Trophoblast cell (in vitro differentiated cells and primary cell): ENCODE measurements at regions not wholly inside any gene's neighbourhood (a gene's known extent, or its start where the extent isn't known, plus 50 kb on each side); places are given as distances from the start of the nearest gene placed in this dataset.

Experiments used
- DNase-seq, 2 donors: peaks; one replicate each; pipeline ENCODE4 v3.0.0-alpha.2; 2016
- H2AFZ ChIP-seq: 2 replicates; pipeline ENCODE4 v1.6.1; 2013; ENCODE audit warnings: low read length, moderate library complexity, mild to moderate bottlenecking; ENCODE audit not compliant: insufficient read depth, poor library complexity
- H2AK5ac ChIP-seq: 2 replicates; pipeline ENCODE4 v1.6.1; 2013; ENCODE audit warnings: mild to moderate bottlenecking, low read length
- H2BK120ac ChIP-seq: 2 replicates; pipeline ENCODE4 v1.6.1; 2013; ENCODE audit warnings: low read length, mild to moderate bottlenecking, moderate library complexity; ENCODE audit not compliant: insufficient read depth, poor library complexity
- H2BK12ac ChIP-seq: 2 replicates; pipeline ENCODE4 v1.6.1; 2013; ENCODE audit warnings: mild to moderate bottlenecking, low read length, moderate library complexity
- H2BK5ac ChIP-seq: 2 replicates; pipeline ENCODE4 v1.6.1; 2013; ENCODE audit warnings: low read length, low read depth, moderate library complexity, mild to moderate bottlenecking; ENCODE audit not compliant: poor library complexity
- H3K14ac ChIP-seq: 2 replicates; pipeline ENCODE4 v1.6.1; 2013; ENCODE audit warnings: mild to moderate bottlenecking, low read length
- H3K18ac ChIP-seq: 2 replicates; pipeline ENCODE4 v1.6.1; 2013; ENCODE audit warnings: mild to moderate bottlenecking, low read length
- H3K23ac ChIP-seq: 2 replicates; pipeline ENCODE4 v1.6.1; 2013; ENCODE audit warnings: low read length
- H3K27ac ChIP-seq: 2 replicates; pipeline ENCODE4 v1.5.1; 2013; ENCODE audit warnings: low read depth, mild to moderate bottlenecking, inconsistent platforms, low read length, moderate library complexity
- H3K27me3 ChIP-seq: 2 replicates; pipeline ENCODE4 v1.6.1; 2013; ENCODE audit warnings: inconsistent platforms, mild to moderate bottlenecking, low read length, moderate library complexity; ENCODE audit not compliant: insufficient read depth
- H3K36me3 ChIP-seq, 2 experiments: 1 replicate in 1 of 2; 2 replicates in 1 of 2; pipeline ENCODE4 v1.6.1; 2013; ENCODE audit warnings: low read length in 2 of 2, mild to moderate bottlenecking in 2 of 2, moderate library complexity in 1 of 2; ENCODE audit not compliant: insufficient read depth in 2 of 2, control insufficient read depth in 1 of 2
- H3K4ac ChIP-seq: 2 replicates; pipeline ENCODE4 v1.6.1; 2013; ENCODE audit warnings: low read depth, mild to moderate bottlenecking, low read length, moderate library complexity
- H3K4me1 ChIP-seq, 2 experiments: 1 replicate in 1 of 2; 2 replicates in 1 of 2; pipeline ENCODE4 v1.6.1; 2013; ENCODE audit warnings: low read length in 2 of 2, mild to moderate bottlenecking in 2 of 2, moderate library complexity in 1 of 2; ENCODE audit not compliant: insufficient read depth in 2 of 2, control insufficient read depth in 1 of 2
- H3K4me2 ChIP-seq: 2 replicates; pipeline ENCODE4 v1.6.1; 2013; ENCODE audit warnings: inconsistent platforms, mild to moderate bottlenecking, low read length, moderate library complexity
- H3K4me3 ChIP-seq: 2 replicates; pipeline ENCODE4 v1.5.1; 2013; ENCODE audit warnings: mild to moderate bottlenecking, low read depth, low read length, inconsistent platforms
- H3K79me1 ChIP-seq: one replicate; pipeline ENCODE4 v1.6.1; 2013; ENCODE audit warnings: low read length
- H3K79me2 ChIP-seq: 2 replicates; pipeline ENCODE4 v1.6.1; 2013; ENCODE audit warnings: low read length, mild to moderate bottlenecking; ENCODE audit not compliant: control insufficient read depth, insufficient read depth, poor library complexity
- H3K9ac ChIP-seq: 2 replicates; pipeline ENCODE4 v1.6.1; 2013; ENCODE audit warnings: mild to moderate bottlenecking, low read length
- H3K9me3 ChIP-seq: 2 replicates; pipeline ENCODE4 v1.6.1; 2013; ENCODE audit warnings: low read depth, mild to moderate bottlenecking, control low read depth, inconsistent platforms, low read length; ENCODE audit not compliant: insufficient read depth
- H4K12ac ChIP-seq: 2 replicates; pipeline ENCODE4 v1.6.1; 2013; ENCODE audit warnings: low read depth, mild to moderate bottlenecking, low read length, moderate library complexity
- H4K8ac ChIP-seq: 2 replicates; pipeline ENCODE4 v1.6.1; 2013; ENCODE audit warnings: low read depth, mild to moderate bottlenecking, low read length, moderate library complexity
- H4K91ac ChIP-seq: one replicate; pipeline ENCODE4 v1.6.1; 2013; ENCODE audit warnings: low read depth, mild to moderate bottlenecking, low read length, moderate library complexity
- WGBS: extraction: QIAGEN DNeasy Blood & Tissue Kit; methylation state at CpG from one replicate; pipeline ENCODE4 v1.1.7; 2013; ENCODE audit warnings: missing lambda C conversion rate; ENCODE audit not compliant: insufficient read length, insufficient coverage; ENCODE audit errors: extremely low coverage; 5-methylcytosine and 5-hydroxymethylcytosine counted together

DNA sequence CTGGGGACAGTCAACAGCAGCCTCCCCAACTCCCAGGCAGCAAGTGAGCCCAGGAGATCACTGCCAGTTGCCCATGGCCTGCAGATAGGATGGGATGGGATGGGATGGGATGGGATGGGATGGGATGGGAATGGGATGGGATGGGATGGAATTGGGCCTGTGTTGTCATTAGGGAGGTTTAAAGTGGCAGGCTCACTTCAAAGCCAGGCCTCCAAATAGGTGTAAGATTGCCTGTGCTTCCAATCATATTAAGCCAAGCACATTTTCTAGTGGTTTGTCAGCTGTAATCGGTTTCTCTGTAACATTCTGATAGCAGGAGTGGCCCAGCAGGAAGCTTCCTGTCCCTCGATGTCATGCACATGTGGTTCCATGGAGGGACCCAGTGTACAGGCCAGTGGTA, 82.7 kb upstream of the NXT1 start:
- no CpG with 5 or more reads among the region's 2 CpGs for WGBS
- no peak overlapping the region for H3K4me2 ChIP-seq
- H2BK5ac ChIP-seq, result no peak overlapping the region

DNA sequence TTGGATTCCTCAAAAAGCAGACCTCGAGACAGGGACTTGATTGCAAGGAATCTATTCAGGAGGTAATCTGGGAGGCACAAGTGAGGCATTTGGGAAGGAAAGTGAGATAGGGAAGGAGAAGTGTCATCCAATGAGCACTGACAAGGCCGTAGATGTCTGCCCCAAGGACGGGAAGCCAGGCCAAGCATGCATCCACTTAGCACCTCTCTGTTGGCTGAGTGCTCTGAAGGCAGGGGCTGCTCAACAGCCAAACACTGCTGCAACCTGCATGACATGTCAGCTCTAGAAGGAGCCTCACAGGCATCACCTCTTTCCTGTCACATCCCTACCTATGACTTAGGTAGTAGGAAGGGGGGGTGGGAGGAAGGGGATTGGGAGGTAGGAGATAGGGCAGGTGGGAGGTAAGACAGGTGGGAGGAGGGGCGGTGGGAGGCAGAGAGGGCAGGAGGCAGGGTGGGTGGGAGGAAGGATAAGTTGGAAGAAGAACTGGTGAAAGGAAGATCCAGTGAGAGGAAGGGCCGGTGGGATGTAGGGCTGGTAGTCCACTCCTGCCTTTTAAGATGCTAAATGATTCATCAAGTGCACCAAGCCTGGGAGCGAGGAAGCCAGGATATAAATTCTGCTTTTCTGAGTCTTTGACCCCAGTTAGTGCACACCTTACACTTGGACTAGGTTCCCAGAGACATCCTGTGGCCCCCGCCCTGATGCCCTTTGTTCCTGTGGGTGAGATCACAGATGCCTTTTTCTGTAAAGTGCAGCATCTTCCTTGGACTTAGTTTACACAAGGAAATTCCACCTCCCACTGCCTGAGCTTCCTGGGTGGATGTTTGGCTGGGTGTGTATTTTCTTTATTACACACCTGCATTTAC, 83.8 kb upstream of the NXT1 start:
- no peak overlapping the region for H2BK5ac ChIP-seq
- H3K79me2 ChIP-seq, result no peaks in the 10 kb centered on the region
- peaks cover 10% of the 10 kb centered on the region for H3K9me3 ChIP-seq
- no peak overlapping the region for H2AFZ ChIP-seq
- no peak overlapping the region for H3K9ac ChIP-seq
- no peaks in the 10 kb centered on the region for H3K79me1 ChIP-seq
- H3K4ac ChIP-seq, result no peak overlapping the region
- no peaks in the 10 kb centered on the region for H3K36me3 ChIP-seq
- H3K4me3 ChIP-seq, result no peak overlapping the region
- H2BK120ac ChIP-seq, result no peak overlapping the region
- no peak overlapping the region for H3K14ac ChIP-seq
- no peak overlapping the region for H3K4me2 ChIP-seq
- no CpG with 5 or more reads among the region's 7 CpGs for WGBS
- no peak overlapping the region for H3K23ac ChIP-seq
- H3K27ac ChIP-seq, result no peak overlapping the region
- no peak overlapping the region for H2BK12ac ChIP-seq
- H3K4me1 ChIP-seq, result peaks cover 0 to 5% of the 10 kb centered on the region in 2 experiments
- H4K12ac ChIP-seq, result no peak overlapping the region
- H4K8ac ChIP-seq, result no peak overlapping the region
- no peaks in the 10 kb centered on the region for H3K27me3 ChIP-seq
- no peak for DNase-seq
- H3K18ac ChIP-seq, result no peak overlapping the region
- no peak overlapping the region for H2AK5ac ChIP-seq
- no peak overlapping the region for H4K91ac ChIP-seq

More for the DNA sequence above, 82.7 kb upstream of the NXT1 start:
- Histone ChIP-seq H2BK12ac (no peak overlapping the region), H3K27ac (no peak overlapping the region), H2AFZ (no peak overlapping the region), H3K36me3 (no peaks in the 10 kb centered on the region), H2AK5ac (no peak overlapping the region), H4K91ac (no peak overlapping the region), H3K79me2 (no peaks in the 10 kb centered on the region), H3K4me3 (no peak overlapping the region), H3K79me1 (no peaks in the 10 kb centered on the region), H3K18ac (no peak overlapping the region), H3K9ac (no peak overlapping the region), H4K8ac (no peak overlapping the region), H3K23ac (no peak overlapping the region), H3K14ac (no peak overlapping the region), H3K4me1 (peaks cover 0 to 5% of the 10 kb centered on the region in 2 experiments), H3K9me3 (peaks cover 13% of the 10 kb centered on the region), H3K27me3 (no peaks in the 10 kb centered on the region), H4K12ac (no peak overlapping the region), H2BK120ac (no peak overlapping the region), H3K4ac (no peak overlapping the region)
- DNase-seq, result no peak

DNA sequence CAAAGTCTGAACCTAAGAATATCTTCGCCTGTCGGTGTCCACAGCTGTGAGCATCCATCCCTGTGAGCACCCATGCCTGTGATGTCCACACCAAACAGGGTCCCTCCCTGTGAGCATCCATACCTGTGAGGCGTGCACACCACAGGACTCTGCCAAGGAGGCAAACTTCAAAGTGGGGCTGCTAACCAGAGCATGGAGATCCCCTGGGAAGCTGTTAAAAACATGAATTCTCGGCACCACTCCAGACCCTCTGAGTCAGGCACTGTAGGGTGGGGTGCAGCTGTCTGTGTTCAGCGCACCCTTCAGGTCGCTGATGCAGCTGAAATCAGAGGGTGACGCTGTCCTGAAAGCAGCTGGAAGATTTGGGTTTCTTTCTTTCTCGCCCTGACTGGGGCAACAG, 85.4 kb upstream of the NXT1 start:
- no peak overlapping the region for H4K91ac ChIP-seq
- peaks cover 10% of the 10 kb centered on the region for H3K9me3 ChIP-seq
- H4K12ac ChIP-seq, result no peak overlapping the region
- no peak overlapping the region for H3K18ac ChIP-seq
- no peak overlapping the region for H3K23ac ChIP-seq
- no peak for DNase-seq
- H3K4me3 ChIP-seq, result no peak overlapping the region
- H3K4me2 ChIP-seq, result no peak overlapping the region
- no peak overlapping the region for H2AFZ ChIP-seq
- H3K4me1 ChIP-seq, result peaks cover 0 to 2% of the 10 kb centered on the region in 2 experiments
- H2AK5ac ChIP-seq, result no peak overlapping the region
- no peaks in the 10 kb centered on the region for H3K27me3 ChIP-seq
- no peak overlapping the region for H2BK5ac ChIP-seq
- H3K4ac ChIP-seq, result no peak overlapping the region
- H3K27ac ChIP-seq, result no peak overlapping the region
- H4K8ac ChIP-seq, result no peak overlapping the region
- no peak overlapping the region for H2BK12ac ChIP-seq
- WGBS, result no CpG with 5 or more reads among the region's 8 CpGs
- H3K36me3 ChIP-seq, result no peaks in the 10 kb centered on the region
- H3K9ac ChIP-seq, result no peak overlapping the region
- no peak overlapping the region for H3K14ac ChIP-seq
- H2BK120ac ChIP-seq, result no peak overlapping the region
- no peaks in the 10 kb centered on the region for H3K79me1 ChIP-seq
- no peaks in the 10 kb centered on the region for H3K79me2 ChIP-seq

DNA sequence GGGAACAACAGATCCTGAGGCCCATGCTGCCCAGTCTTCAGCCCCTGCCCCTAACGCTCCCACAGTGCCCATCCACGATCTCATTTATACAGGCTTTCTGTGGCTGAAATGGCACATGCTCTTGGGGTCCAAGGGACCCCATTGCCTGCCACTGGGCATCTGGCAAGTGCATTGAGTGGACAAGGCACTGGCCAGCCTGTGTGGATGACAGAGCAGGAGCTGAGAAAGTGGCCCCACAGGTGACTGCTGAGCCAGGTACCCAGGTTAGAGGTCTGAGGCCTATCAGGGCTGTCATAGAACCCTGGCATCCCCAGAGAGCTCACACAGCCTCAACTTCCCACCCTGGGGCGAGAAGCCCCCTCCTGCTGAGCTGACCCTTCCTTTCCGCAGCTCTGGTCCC, 86.0 kb upstream of the NXT1 start:
- no peaks in the 10 kb centered on the region for H3K27me3 ChIP-seq
- H3K23ac ChIP-seq, result no peak overlapping the region
- no CpG with 5 or more reads among the region's 4 CpGs for WGBS
- H2AFZ ChIP-seq, result no peak overlapping the region
- H3K36me3 ChIP-seq, result no peaks in the 10 kb centered on the region
- H2BK5ac ChIP-seq, result no peak overlapping the region
- no peak overlapping the region for H4K91ac ChIP-seq
- peaks cover 10% of the 10 kb centered on the region for H3K9me3 ChIP-seq
- H3K4me2 ChIP-seq, result no peak overlapping the region
- H2BK12ac ChIP-seq, result no peak overlapping the region
- no peak overlapping the region for H2BK120ac ChIP-seq
- H3K9ac ChIP-seq, result no peak overlapping the region
- no peak overlapping the region for H3K14ac ChIP-seq
- no peak overlapping the region for H4K12ac ChIP-seq
- no peak overlapping the region for H4K8ac ChIP-seq
- H3K79me1 ChIP-seq, result no peaks in the 10 kb centered on the region
- no peak overlapping the region for H2AK5ac ChIP-seq
- H3K4me1 ChIP-seq, result no peaks in the 10 kb centered on the region
- no peak overlapping the region for H3K27ac ChIP-seq
- no peak overlapping the region for H3K4ac ChIP-seq
- no peak overlapping the region for H3K4me3 ChIP-seq
- H3K18ac ChIP-seq, result no peak overlapping the region
- no peaks in the 10 kb centered on the region for H3K79me2 ChIP-seq
- no peak for DNase-seq
